Liver (tissue), 8 donors: ENCODE measurements at regions not wholly inside any gene's neighbourhood (a gene's known extent, or its start where the extent isn't known, plus 50 kb on each side); places are given as distances from the start of the nearest gene placed in this dataset.

Source experiments
- DNase-seq: peaks from one replicate; pipeline ENCODE4 v3.0.0-alpha.2; 2017; ENCODE audit warnings: low spot score
- H3K27ac ChIP-seq, 2 donors: one replicate each; pipeline ENCODE4 v1.7.0; 2013; ENCODE audit warnings: inconsistent platforms in 2 of 2, low read length in 2 of 2, control low read depth in 1 of 2, low read depth in 1 of 2, mild to moderate bottlenecking in 1 of 2
- H3K27me3 ChIP-seq, 4 donors: one replicate each; pipeline versions ENCODE4 v1.6.1 to v1.7.0; 2013; ENCODE audit warnings: low read length in 3 of 4, inconsistent platforms in 1 of 4, mild to moderate bottlenecking in 1 of 4, moderate library complexity in 1 of 4; ENCODE audit not compliant: control insufficient read depth in 4 of 4, insufficient read depth in 4 of 4
- H3K36me3 ChIP-seq, 4 donors: one replicate each; pipeline versions ENCODE4 v1.6.1 to v1.7.0; 2013; ENCODE audit warnings: low read length in 3 of 4, mild to moderate bottlenecking in 3 of 4, low read depth in 1 of 4, moderate library complexity in 1 of 4; ENCODE audit not compliant: control insufficient read depth in 4 of 4, insufficient read depth in 3 of 4
- H3K4me1 ChIP-seq, 4 donors: one replicate each; pipeline versions ENCODE4 v1.6.1 to v1.7.0; 2013; ENCODE audit warnings: low read length in 3 of 4, mild to moderate bottlenecking in 3 of 4, moderate library complexity in 1 of 4; ENCODE audit not compliant: control insufficient read depth in 4 of 4, insufficient read depth in 4 of 4
- H3K4me3 ChIP-seq, 3 donors: one replicate each; pipeline versions ENCODE4 v1.6.1 to v1.7.0; 2013; ENCODE audit warnings: low read length in 3 of 3, control low read depth in 1 of 3, low read depth in 1 of 3, mild to moderate bottlenecking in 1 of 3
- H3K9ac ChIP-seq, 2 donors: one replicate each; pipeline ENCODE4 v1.7.0; 2013; ENCODE audit warnings: low read length in 2 of 2, mild to moderate bottlenecking in 2 of 2, moderate library complexity in 2 of 2, control low read depth in 1 of 2, low read depth in 1 of 2
- H3K9me3 ChIP-seq, 4 donors: one replicate each; pipeline versions ENCODE4 v1.6.1 to v1.7.0; 2013; ENCODE audit warnings: low read length in 3 of 4; ENCODE audit not compliant: control insufficient read depth in 4 of 4
- ATF3 ChIP-seq: IDR thresholded peaks from 2 replicates; pipeline ENCODE4 v1.6.1; 2016; ENCODE audit warnings: antibody characterized with exemption
- CTCF ChIP-seq: fragments of 150-350 bp; IDR thresholded peaks from 2 replicates; pipeline ENCODE4 v1.5.1; 2017; ENCODE audit warnings: improper control_type of control experiment, low read depth, low read length; ENCODE audit not compliant: missing input control
- EGR1 ChIP-seq, 2 donors: IDR thresholded peaks; 2 replicates each; pipeline ENCODE4 v1.6.1; 2016 to 2018; ENCODE audit warnings: antibody characterized with exemption in 2 of 2, low read depth in 2 of 2
- FOXA1 ChIP-seq: IDR thresholded peaks from 2 replicates; pipeline ENCODE4 v1.6.1; 2016; ENCODE audit warnings: antibody characterized with exemption
- GABPA ChIP-seq, 2 donors: IDR thresholded peaks in 1 of 2; conservative IDR thresholded peaks in 1 of 2; 2 replicates each; pipeline ENCODE4 v1.6.1; 2016; ENCODE audit warnings: antibody characterized with exemption in 2 of 2, mild to moderate bottlenecking in 1 of 2, moderate library complexity in 1 of 2
- HNF4A ChIP-seq, 2 donors: conservative IDR thresholded peaks; 2 replicates each; pipeline ENCODE4 v1.6.1; 2016; ENCODE audit warnings: antibody characterized with exemption in 2 of 2, mild to moderate bottlenecking in 2 of 2
- HNF4G ChIP-seq: IDR thresholded peaks from 2 replicates; pipeline ENCODE4 v1.6.1; 2016; ENCODE audit warnings: antibody characterized with exemption
- MAX ChIP-seq: IDR thresholded peaks from 2 replicates; pipeline ENCODE4 v1.6.1; 2016; ENCODE audit warnings: antibody characterized with exemption
- NR2F2 ChIP-seq: IDR thresholded peaks from 2 replicates; pipeline ENCODE4 v1.6.1; 2016; ENCODE audit warnings: antibody characterized with exemption
- RAD21 ChIP-seq, 2 donors: IDR thresholded peaks; 2 replicates each; pipeline ENCODE4 v1.6.1; 2016; ENCODE audit warnings: antibody characterized with exemption in 2 of 2, mild to moderate bottlenecking in 2 of 2
- REST ChIP-seq: IDR thresholded peaks from 2 replicates; pipeline ENCODE4 v1.6.1; 2016; ENCODE audit warnings: antibody characterized with exemption, mild to moderate bottlenecking
- RXRA ChIP-seq, 2 donors: IDR thresholded peaks; 2 replicates each; pipeline ENCODE4 v1.6.1; 2017 to 2018; ENCODE audit warnings: antibody characterized with exemption in 2 of 2, mild to moderate bottlenecking in 1 of 2
- SP1 ChIP-seq: IDR thresholded peaks from 2 replicates; pipeline ENCODE4 v1.6.1; 2018; ENCODE audit warnings: antibody characterized with exemption, mild to moderate bottlenecking
- YY1 ChIP-seq: IDR thresholded peaks from 2 replicates; pipeline ENCODE4 v1.6.1; 2016; ENCODE audit warnings: antibody characterized with exemption, mild to moderate bottlenecking
- ZBTB33 ChIP-seq: IDR thresholded peaks from 2 replicates; pipeline ENCODE4 v1.6.1; 2016; ENCODE audit warnings: antibody characterized with exemption
- WGBS: extraction: QIAGEN DNeasy Blood & Tissue Kit; methylation state at CpG from one replicate; pipeline ENCODE4 v1.1.7; 2013; 5-methylcytosine and 5-hydroxymethylcytosine counted together
- donor health status: healthy.
- donor health status: healthy.
- donor health status: healthy.
- donor health status: healthy.
- donor health status: healthy.

GRCh38 chr11:134701564-134702165 is 289.6 kb upstream of the B3GAT1 start:
- H3K36me3 ChIP-seq, result no peaks in the 10 kb centered on the region
- H3K4me1 ChIP-seq, result no peaks in the 10 kb centered on the region
- H3K9me3 ChIP-seq, result no peaks in the 10 kb centered on the region
- no peak overlapping the region for H3K27ac ChIP-seq
- DNase-seq, result no peak
- H3K27me3 ChIP-seq, result no peaks in the 10 kb centered on the region
- 83% methylated on average over 21 of the region's 21 CpGs for WGBS
- H3K4me3 ChIP-seq, result no peak overlapping the region
- TF ChIP-seq RAD21 (IDR thresholded peaks at IDR 0.05), result no peak
- TF ChIP-seq RXRA (IDR thresholded peaks at IDR 0.05), result no peak
- no peak for TF ChIP-seq ZBTB33
- TF ChIP-seq SP1, result no peak
- TF ChIP-seq EGR1 (IDR thresholded peaks at IDR 0.05; ENCODE audit: low read depth in 2 of 2), result no peak
- TF ChIP-seq HNF4A (conservative IDR thresholded peaks at IDR 0.05), result no peak
- TF ChIP-seq REST, result no peak
- TF ChIP-seq MAX, result no peak
- TF ChIP-seq YY1, result no peak
- H3K9ac ChIP-seq, result no peak overlapping the region

- no peak overlapping the region for H3K4me3 ChIP-seq
- 87% methylated on average over 7 of the region's 7 CpGs for WGBS
- H3K9ac ChIP-seq, result no peak overlapping the region
- H3K9me3 ChIP-seq, result no peaks in the 10 kb centered on the region
- H3K27me3 ChIP-seq, result no peaks in the 10 kb centered on the region
- DNase-seq, result no peak
- no peaks in the 10 kb centered on the region for H3K36me3 ChIP-seq
- no peak overlapping the region for H3K27ac ChIP-seq
- H3K4me1 ChIP-seq, result no peaks in the 10 kb centered on the region
- TF ChIP-seq GABPA (IDR thresholded peaks at IDR 0.05 in 1 of 2, conservative IDR thresholded peaks at IDR 0.05 in 1 of 2), result no peak
- no peak for TF ChIP-seq HNF4A (conservative IDR thresholded peaks at IDR 0.05)
- TF ChIP-seq FOXA1, result no peak
- no peak for TF ChIP-seq RAD21 (IDR thresholded peaks at IDR 0.05)
- TF ChIP-seq HNF4G, result no peak
These were observed 288.1 kb upstream of the B3GAT1 start for GRCh38 chr11:134700101-134700640.

- Histone ChIP-seq H3K27me3 (peaks cover 0 to 2% (median 0%) of the 10 kb centered on the region in 4 donors), H3K9ac (no peak overlapping the region), H3K4me3 (no peak overlapping the region), H3K27ac (no peak overlapping the region), H3K4me1 (no peaks in the 10 kb centered on the region), H3K9me3 (no peaks in the 10 kb centered on the region), H3K36me3 (no peaks in the 10 kb centered on the region)
- no peak for DNase-seq
- WGBS, result 63% methylated on average over 4 of the region's 4 CpGs
- TF ChIP-seq YY1 (no peak), RAD21 (IDR thresholded peaks at IDR 0.05) (no peak), REST (no peak), ATF3 (no peak), CTCF (no peak), MAX (no peak), NR2F2 (no peak), HNF4G (no peak)
These were observed 284.4 kb upstream of the B3GAT1 start for GRCh38 chr11:134696455-134696854.
